Erythroblast (primary cell): ENCODE measurements at regions not wholly inside any gene's neighbourhood (a gene's known extent, or its start where the extent isn't known, plus 50 kb on each side); places are given as distances from the start of the nearest gene placed in this dataset.

ENCODE experiments used
- GATA1 ChIP-seq: IDR thresholded peaks from 2 replicates; pipeline ENCODE4 v1.6.1; 2011; ENCODE audit warnings: low read depth, mild to moderate bottlenecking, control low read depth, low read length, moderate library complexity
- POLR2A ChIP-seq: IDR thresholded peaks from 2 replicates; pipeline ENCODE4 v1.6.1; 2011; ENCODE audit warnings: mild to moderate bottlenecking, low read length

DNA sequence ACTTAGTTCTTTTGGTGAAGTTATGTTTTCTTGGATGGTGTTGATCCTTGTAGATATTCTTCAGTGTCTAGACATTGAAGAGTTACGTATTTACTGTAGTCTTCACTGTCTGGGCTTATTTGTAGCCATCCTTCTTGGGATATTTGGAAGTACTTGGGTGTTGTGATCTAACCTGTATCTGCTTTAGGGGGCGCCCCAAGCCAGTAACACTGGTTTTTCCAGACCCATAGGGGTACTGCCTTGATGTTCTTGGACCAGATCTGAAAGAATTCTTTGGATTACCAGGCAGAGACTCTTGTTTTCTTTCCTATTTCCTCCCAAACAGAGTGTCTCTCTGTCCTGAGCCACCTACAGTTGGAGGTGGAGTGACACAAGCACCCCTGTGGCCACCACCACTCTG is 309.1 kb upstream of the IMPG1 start:
- TF ChIP-seq POLR2A = no peak
- TF ChIP-seq GATA1 = no peak
